T-helper 9 cell (primary cell): ENCODE measurements at regions not wholly inside any gene's neighbourhood (a gene's known extent, or its start where the extent isn't known, plus 50 kb on each side); places are given as distances from the start of the nearest gene placed in this dataset.

Source experiments
- DNase-seq: peaks from one replicate; pipeline ENCODE4 v3.0.0-alpha.2; 2020

- no peak for DNase-seq
Observed at GRCh38 chr3:117266806-117267205, 557.2 kb downstream of the TUSC7 start.

- no peak for DNase-seq
Observed at GRCh38 chr3:117268318-117268717, 558.7 kb downstream of the TUSC7 start.

- no peak for DNase-seq
Observed at GRCh38 chr3:117272274-117272673, 562.7 kb downstream of the TUSC7 start.

GRCh38 chr3:117272876-117273523 lies 563.4 kb downstream of the TUSC7 start:
- DNase-seq, result no peak

GRCh38 chr3:117277816-117278215 lies 568.2 kb downstream of the TUSC7 start:
- DNase-seq, result no peak

- DNase-seq, result no peak
Observed at GRCh38 chr3:117278424-117279190, 569.0 kb downstream of the TUSC7 start.

- no peak for DNase-seq
Observed at GRCh38 chr3:117281371-117281770, 571.8 kb downstream of the TUSC7 start.

GRCh38 chr3:117282566-117282965 lies 573.0 kb downstream of the TUSC7 start:
- DNase-seq, result no peak

- no peak for DNase-seq
Observed at GRCh38 chr3:117285737-117286136, 576.2 kb downstream of the TUSC7 start.

GRCh38 chr3:117286488-117286887 lies 576.9 kb downstream of the TUSC7 start:
- no peak for DNase-seq

GRCh38 chr3:117287602-117288001 lies 578.0 kb downstream of the TUSC7 start:
- DNase-seq, result no peak

GRCh38 chr3:117291476-117291875 lies 581.9 kb downstream of the TUSC7 start:
- no peak for DNase-seq

- no peak for DNase-seq
Observed at GRCh38 chr3:117297065-117297464, 587.5 kb downstream of the TUSC7 start.

- no peak for DNase-seq
Observed at GRCh38 chr3:117297541-117297940, 588.0 kb downstream of the TUSC7 start.

- no peak for DNase-seq
Observed at GRCh38 chr3:117298273-117298672, 588.7 kb downstream of the TUSC7 start.

- DNase-seq, result no peak
Observed at GRCh38 chr3:117302428-117302827, 592.8 kb downstream of the TUSC7 start.

- no peak for DNase-seq
Observed at GRCh38 chr3:117303443-117303842, 593.9 kb downstream of the TUSC7 start.

GRCh38 chr3:117304681-117305080 lies 595.1 kb downstream of the TUSC7 start:
- DNase-seq, result no peak

GRCh38 chr3:117305681-117306080 lies 596.1 kb downstream of the TUSC7 start:
- DNase-seq, result no peak

- no peak for DNase-seq
Observed at GRCh38 chr3:117306299-117306698, 596.7 kb downstream of the TUSC7 start.

- no peak for DNase-seq
Observed at GRCh38 chr3:117308353-117308752, 598.8 kb downstream of the TUSC7 start.

- DNase-seq, result no peak
Observed at GRCh38 chr3:117308756-117309155, 599.2 kb downstream of the TUSC7 start.

GRCh38 chr3:117310536-117310935 lies 601.0 kb downstream of the TUSC7 start:
- DNase-seq, result no peak

GRCh38 chr3:117314441-117315150 lies 605.0 kb downstream of the TUSC7 start:
- no peak for DNase-seq
